Ishikawa (cell line): ENCODE measurements at regions not wholly inside any gene's neighbourhood (a gene's known extent, or its start where the extent isn't known, plus 50 kb on each side); places are given as distances from the start of the nearest gene placed in this dataset.

ENCODE experiments used
- CEBPB ChIP-seq: IDR thresholded peaks from 2 replicates; pipeline ENCODE4 v1.6.1; 2012
- CREB1 ChIP-seq: IDR thresholded peaks from 2 replicates; pipeline ENCODE4 v1.6.1; 2012; ENCODE audit warnings: low read depth
- EGR1 ChIP-seq: IDR thresholded peaks from 2 replicates; pipeline ENCODE4 v1.6.1; 2012
- EP300 ChIP-seq: IDR thresholded peaks from 2 replicates; pipeline ENCODE4 v1.6.1; 2012; ENCODE audit warnings: borderline replicate concordance
- FOXM1 ChIP-seq: IDR thresholded peaks from 2 replicates; pipeline ENCODE4 v1.6.1; 2012; ENCODE audit warnings: low read depth, borderline replicate concordance
- MAX ChIP-seq: IDR thresholded peaks from 2 replicates; pipeline ENCODE4 v1.6.1; 2012
- NFIC ChIP-seq: IDR thresholded peaks from 2 replicates; pipeline ENCODE4 v1.6.1; 2012
- RAD21 ChIP-seq: IDR thresholded peaks from 2 replicates; pipeline ENCODE4 v1.6.1; 2012; ENCODE audit warnings: low read depth
- REST ChIP-seq: IDR thresholded peaks from 2 replicates; pipeline ENCODE4 v1.6.1; 2012; ENCODE audit warnings: low read depth, mild to moderate bottlenecking
- TAF1 ChIP-seq: IDR thresholded peaks from 2 replicates; pipeline ENCODE4 v1.6.1; 2012; ENCODE audit warnings: low read depth, mild to moderate bottlenecking

- TF ChIP-seq REST (no peak), NFIC (no peak), EP300 (no peak), CEBPB (no peak), MAX (no peak), CREB1 (no peak), FOXM1 (no peak), EGR1 (no peak), RAD21 (no peak), TAF1 (no peak)
These were observed 151.0 kb downstream of the MREG start for GRCh38 chr2:215862351-215862771.
